ENCODE measurements at regions not wholly inside any gene's neighbourhood (a gene's known extent, or its start where the extent isn't known, plus 50 kb on each side); places are given as distances from the start of the nearest gene placed in this dataset.

DNA sequence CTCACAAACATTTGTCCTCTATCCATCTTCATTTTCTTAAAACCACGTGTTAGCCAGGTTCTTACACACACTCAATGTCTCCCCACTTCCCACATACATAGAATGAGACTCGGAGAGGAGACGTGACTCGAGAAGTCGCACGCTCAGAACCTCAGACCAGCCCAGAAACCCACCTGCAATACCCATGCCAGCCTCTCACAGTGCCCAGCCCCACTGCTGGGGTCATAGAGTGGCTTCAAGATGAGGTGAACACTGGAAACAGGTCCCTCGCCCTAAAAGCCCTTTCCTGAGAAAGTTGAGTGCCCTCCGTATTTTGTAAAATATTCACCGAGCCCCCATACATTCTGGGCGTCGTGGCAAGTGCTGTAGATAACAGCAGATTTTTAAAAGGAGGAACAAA is 487.4 kb downstream of the EIPR1 start:
- no peak for DNase-seq

DNA sequence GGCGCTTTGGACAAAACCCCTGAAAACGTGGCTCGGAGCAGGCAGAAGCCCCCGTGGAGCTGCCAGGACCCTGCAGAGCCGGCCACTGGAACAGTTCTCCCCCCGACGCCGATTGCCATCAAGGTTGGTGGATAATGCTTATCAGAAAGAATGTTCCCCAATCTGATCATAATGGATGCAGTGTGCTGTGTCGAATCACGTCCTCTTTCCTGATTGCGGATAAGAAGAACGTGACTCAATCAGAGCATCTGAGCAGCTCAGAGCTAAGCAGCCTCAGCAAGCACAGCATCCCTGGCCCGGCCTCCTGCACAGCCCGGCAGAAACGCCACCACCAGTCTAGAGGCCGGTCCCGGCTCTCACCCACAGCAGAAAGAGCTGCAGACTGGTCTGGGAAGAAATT is 488.0 kb downstream of the EIPR1 start:
- no peak for DNase-seq

DNA sequence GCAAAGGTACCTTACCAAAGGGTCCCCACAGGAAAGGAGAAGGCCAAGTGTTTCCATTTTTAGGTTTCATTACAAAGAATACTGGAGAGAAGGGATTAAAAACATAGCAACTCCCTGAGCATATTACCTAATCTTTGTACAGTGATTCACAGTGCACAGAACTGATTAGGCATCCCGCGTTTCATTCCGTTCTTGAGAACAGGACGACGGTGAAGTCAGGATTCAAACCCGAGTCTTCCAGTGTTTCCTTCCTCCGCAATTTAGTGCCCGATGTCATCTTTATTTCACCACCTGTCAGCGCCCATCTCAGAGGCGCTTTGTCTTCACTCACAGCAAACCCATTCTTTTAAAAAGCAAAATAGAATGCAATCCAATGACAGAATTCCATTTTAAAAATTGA is 488.5 kb downstream of the EIPR1 start:
- no peak for DNase-seq

DNA sequence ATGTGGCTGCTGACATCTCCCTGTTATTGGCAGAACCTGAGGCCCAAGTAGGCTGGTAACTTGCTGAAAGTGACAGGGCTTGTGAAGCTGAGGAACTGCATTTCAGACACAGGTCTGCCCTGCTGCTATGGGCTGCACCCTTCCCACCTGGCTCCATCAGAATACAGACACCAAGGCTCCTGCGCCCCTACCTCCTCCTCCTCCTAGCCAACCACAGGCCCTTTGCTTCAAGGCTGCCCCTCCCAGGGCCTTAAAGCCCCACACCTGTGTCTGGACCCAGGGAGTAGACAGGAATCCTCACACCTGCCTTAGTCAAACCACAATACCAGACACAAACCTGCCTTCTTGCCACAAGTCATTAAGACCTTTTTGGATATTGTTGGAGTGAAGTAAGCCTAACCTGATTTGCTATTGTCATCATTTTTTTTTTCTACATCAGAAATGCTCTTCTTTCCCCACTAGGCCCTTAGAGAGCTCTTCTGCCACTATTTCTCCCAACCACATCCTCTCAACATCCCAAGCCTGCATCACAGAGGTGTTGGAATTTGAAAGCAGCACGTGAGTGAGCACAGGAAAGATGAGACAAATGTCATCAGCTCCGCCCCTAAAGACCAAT is 489.7 kb downstream of the EIPR1 start:
- no peak for DNase-seq

DNA sequence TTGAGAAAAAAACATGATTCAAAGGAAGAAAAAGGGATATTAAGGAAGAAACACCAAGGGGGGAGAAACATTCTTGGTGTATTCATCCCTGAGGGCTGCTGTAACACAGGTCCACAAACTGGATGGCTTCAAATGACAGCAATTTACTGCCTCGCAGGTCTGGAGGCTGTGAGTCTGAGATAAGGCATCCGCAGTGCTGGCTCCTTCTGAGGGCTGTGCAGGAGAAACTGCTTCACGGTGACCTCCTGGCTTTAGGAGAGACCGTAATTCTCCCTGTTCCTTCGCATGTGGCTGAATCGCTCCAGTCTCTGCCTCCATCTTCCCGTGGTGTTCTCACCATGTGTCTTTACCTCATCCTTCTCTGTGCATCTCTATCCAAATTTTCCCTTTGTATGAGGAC is 490.7 kb downstream of the EIPR1 start:
- no peak for DNase-seq

DNA sequence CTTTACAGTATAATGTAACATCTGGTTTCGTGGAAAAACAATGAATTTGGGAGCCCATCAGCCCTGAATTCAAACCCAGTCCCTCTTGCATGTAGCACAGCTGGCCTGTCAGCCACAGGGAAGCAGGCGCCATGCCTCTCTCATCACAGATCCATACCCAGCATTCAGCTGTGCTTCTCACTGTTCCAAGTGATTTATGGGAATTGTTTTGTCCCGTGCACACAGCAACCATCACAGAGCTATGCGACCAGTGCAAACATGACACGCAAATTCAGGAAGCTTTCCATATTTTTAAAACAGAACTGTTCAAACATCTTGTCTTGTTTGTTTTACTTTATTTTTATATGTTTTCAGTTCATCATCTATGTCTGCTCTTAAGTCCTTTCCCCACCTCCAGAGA is 496.1 kb downstream of the EIPR1 start:
- DNase-seq, result no peak

DNA sequence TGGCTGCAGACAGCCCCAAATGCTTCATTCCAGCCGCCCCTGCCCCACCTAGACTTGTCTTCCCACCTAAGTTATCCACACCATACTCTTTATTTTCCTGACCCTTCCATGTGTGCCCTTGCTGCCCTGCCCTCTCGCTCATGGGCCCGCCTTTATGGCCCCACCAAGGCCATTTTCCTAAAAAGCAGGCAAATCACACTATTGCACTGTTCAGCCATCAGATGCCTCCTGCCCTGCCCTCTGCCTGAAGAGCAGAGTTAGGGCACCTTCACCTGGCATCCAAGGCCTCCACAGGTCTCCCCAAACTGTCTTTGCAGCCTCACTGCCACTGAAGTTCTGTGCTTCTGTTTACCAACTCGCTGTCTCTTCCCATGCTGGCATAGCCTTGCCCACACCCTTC is 496.7 kb downstream of the EIPR1 start:
- no peak for DNase-seq

DNA sequence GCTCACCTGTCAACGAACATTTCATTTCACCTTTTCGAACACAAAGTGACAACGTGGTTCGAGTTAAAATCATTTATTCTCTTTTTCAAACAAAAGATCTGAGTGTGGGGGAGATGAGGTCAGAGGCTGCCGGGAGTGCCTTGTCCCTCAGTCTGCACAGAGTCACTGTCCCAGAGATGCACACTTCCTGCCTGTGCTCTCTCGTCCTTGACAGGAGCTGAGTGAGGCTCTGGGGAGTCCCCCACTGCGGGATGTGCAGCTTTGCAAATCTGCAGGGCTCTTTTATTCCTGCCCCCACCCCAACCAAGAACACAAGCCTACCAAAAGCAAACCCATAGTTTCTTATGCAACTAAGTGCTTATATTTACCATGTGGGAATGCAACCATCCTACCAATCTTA is 497.8 kb downstream of the EIPR1 start:
- DNase-seq, result no peak

DNA sequence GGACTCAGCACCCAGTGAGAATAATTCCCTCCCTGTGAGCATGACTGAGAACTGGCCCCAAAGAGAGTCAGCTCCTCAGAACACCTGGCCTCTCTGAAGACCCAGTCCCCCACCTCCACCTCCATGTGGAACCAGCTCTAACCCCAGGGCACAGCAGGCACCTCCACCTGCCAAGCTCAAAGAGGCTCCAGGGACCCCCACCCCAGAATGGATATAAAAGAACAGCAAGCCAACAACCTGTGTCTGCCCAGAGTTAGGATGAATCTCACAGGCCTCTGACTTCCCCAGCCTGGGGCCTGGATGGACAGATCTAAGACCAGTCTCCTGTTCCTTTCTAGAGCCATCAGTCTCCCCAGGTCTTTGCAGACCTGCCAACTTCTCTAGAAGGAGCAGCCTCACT is 498.5 kb downstream of the EIPR1 start:
- DNase-seq, result no peak

DNA sequence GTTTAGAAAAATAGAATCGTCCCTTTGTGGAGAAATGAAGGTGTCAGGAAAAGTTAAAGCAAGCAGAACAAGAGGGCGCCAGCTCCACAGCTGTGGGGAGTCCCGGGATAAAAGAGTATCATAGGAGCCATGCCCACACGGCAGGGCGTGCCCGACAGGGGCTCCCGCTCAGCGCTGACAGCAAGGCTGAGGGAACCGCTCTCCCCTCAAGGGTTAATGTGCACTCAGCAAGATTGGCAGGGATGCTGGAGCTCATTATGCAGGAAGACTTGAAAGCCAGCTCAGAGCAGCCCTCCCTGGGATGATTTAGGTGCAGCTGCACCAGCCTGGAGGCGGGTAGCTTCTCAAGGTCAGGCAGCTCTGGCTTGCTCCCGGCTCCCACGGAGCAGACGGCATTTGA is 500.2 kb downstream of the EIPR1 start:
- DNase-seq, result no peak

DNA sequence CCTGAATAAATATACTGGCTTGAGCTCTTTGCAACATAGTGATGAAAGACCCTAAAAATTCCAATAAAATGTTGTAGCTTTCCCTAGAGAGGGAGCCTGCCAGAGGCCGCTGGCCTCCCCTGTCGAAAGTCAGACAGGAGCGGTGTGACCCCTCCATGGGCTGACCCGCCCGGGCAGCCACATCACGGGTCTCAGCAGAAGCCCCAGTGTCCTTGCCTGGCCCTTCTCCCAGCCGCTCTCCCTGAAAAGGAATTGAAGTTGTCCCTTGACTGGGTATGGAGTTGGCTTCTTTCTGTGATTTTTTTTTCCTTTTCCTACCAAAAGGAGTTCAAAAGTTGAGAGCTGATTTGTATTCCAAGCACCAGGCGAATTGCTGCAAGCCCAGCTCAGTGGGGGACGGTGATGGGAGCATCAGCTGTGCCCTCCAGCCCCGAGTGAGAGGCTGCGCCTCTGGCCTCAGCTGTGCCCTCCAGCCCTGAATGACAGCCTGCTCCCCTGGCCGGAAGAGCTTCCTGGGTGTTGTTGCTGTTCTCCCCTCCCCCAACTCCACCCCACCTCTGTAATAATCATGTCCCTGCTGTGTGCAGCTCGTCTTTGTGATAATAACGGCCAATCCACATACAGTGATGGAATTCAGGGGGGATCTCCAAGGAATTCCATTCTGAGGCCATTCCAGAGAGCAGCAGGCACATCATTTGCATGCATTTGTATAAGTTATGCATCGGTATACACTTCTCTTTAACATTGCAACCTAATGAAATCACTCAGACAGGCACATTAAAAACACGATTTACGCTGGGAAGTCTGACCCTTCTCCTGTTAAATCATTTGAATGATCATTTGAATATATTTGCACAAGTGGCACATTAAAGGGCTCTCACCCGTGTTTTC is 501.0 kb downstream of the EIPR1 start:
- DNase-seq, result no peak

DNA sequence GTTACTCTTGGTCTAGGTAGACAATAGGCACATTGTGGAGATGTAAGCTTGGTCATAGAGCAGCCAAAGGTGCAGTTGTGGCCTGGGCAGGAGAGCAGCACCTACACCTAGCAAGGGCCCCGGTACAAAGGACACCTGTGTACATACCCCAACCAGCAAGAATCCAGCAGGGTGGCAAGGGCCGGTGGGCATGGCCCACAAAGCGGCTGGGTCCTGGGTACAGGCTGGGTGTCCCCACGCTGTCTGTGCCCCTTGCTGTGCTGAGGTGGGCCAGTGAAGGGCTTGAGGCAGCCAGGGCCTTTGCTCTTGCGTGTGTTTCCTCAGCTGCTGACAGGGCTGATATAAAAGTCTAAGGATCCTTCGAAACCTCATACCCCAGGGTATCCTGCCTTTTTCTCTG is 501.8 kb downstream of the EIPR1 start:
- no peak for DNase-seq

DNA sequence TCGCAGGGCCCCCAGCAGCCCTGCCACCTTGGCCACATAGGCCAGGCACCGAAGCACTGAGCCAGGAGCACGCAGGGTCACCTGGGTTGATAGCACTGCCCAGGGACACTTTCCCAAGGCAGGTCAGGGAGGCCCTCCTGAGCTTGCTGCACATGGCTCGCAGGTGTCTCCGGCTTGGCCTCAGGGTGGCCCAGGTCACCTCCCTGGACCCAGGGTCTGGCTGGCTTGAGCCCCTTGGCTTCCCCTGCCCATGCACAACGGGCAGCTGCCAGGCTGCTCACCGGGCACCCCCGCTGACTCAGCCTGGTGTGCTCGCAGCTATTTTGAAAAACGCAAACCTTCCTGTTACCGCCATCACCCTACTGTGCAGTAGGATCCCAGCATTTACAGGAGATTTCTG is 502.3 kb downstream of the EIPR1 start:
- no peak for DNase-seq

DNA sequence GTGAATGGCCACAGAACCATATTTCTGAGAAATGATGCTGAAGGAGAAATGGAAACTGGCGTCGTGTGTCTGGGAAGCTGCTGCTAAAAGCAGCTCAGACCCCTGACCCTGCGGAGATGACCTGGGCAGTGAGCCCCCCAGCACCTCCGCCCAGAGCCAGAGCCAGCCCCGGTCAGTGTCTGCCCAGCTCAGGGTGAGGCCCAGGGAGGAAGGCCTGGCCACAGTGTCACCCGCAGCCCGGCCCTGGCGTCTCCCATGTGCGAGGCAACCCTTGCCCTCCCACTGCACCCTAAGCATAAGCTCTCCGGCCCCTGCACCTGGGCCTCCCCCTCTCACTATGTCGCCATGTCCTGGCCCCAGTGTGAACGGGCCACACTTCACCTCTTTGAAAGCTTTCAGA is 502.8 kb downstream of the EIPR1 start:
- DNase-seq, result no peak

DNA sequence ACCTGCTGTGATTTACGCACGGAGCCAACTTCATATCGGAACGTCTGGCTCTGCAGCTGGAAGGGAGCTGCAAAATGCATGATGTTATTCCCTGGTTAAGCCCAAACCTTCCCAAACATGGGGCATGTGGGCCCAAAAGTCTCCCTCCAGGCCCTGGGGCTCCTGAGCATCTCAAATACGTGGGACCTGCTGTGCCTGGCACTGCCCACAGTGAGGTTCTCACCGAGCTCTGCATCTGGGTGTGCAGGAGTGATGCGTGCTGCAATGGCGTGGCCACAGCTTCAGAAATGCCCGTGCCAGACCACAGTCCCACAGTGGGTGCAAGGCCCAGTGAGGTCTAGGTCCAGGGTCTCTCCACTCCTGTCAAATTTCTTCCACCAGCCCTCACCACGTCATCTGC is 503.3 kb downstream of the EIPR1 start:
- DNase-seq, result no peak

DNA sequence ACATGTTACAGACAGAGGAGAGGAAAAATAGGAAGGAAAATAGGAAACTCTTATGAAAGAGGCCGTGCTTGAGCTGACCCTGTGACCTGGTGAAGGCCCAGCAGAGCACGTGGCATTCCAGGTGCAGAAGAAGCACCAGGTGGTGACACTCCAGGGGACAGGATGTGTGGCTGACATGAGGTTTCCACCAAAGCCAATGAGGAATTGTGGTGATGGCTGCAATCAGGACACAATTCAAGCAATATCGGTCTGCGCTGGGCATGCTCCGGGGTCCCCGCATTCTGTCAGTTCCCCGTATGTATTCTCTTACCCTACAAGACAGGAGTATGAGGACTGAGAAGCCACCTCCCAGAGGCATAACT is 504.2 kb downstream of the EIPR1 start:
- DNase-seq, result no peak

DNA sequence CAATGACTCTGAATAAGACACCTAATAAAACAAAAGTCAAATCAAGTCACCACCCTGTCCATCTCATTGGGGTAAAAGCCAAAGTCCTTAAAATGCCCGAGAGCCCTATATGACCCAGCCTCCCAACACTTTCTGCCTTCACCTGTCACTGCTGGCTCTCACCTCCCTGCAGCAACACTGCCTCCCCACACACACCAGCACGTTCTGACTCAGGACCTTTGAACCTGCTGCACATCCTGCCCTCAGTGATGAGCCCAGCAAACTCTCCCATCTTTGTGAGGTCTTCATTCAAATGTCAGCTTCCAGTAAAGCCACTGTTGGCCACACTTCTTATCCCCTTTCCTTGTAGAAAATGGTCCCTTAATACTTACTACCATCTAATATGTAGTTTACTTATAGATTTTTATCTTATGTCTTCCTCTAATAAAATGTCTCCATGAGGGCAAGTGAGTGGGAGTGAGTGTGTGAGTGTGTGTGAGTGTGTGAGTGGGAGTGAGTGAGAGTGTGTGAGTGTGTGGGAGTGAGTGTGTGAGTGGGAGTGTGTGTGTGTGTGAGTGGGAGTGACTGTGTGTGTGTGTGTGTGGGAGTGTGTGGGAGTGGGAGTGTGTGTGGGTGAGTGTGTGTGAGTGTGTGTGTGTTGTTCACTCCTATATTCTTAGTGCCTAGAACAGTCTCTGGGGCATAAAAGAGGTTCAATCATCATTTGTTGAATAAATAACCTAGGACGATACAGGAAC is 504.7 kb downstream of the EIPR1 start:
- no peak for DNase-seq

DNA sequence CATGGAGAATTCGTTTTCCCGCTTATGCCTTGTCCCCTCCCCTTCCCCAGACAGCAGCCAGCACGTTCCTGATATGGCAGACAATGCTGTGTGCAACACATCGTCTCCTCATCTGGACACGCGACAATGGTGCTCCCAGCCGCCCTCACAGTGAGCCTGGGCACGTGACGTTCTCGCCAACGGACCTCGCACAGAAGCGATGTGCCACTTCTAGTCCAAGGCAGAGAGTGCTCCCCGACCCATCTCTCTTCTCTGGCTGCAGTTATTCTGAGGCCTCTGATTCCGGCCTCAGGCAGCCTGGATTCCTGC is 505.4 kb downstream of the EIPR1 start:
- no peak for DNase-seq

DNA sequence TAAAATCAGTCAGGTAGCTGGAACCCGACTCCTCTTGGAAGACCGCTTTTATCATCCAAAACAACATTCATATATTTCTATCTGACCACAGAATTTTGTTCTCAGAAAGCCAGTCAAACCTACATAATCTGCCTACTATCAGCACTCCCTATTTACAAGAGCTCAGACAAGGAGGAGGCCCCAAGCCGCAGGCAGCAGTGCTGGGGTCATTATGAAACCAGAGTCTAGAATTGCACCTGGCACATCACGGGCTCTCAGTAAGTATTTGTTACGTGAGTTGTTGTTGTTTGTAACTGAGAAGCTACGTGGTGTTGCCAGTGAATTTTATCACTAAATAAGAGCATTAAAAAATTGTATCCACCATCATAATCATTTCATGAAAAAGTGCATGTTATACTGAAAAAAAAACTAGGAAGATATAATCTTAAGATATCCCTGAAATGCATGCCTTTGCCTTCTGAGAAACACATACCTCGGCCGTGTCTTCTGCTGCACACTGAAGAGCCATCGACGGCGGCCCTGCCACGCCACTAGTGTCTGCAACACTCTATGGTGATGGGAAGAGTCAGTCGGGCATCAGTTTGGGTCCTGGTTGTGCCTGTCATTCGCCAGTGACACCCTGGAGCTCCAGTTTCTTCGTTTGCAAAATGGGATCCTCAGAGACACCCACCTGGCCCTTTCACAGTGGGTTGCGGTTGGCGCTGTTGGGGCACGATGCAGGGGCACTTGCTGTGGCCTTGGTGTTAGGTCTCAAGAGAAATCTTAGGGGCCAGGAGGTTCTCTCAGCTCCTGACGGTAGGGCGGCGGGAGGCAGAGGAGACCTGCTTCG is 505.9 kb downstream of the EIPR1 start:
- no peak for DNase-seq

DNA sequence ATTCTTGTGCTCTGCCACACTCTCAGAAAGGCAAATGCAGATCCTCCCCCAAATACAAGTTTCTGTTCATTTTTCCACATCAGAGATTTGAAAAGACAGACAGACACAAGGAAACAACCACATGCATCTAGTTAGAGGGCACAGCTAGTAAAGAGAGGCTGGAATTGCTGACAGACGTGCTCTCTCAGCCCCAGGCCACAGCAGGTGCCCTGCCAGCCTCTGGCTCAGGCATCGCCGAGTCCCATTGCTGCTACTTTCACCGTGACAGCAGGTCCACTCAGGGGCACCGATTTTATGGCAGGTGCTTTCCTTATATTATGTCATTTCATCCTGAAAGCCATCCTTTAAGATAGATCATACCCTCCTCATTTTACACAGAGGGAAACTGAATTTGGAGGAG is 507.5 kb downstream of the EIPR1 start:
- no peak for DNase-seq

DNA sequence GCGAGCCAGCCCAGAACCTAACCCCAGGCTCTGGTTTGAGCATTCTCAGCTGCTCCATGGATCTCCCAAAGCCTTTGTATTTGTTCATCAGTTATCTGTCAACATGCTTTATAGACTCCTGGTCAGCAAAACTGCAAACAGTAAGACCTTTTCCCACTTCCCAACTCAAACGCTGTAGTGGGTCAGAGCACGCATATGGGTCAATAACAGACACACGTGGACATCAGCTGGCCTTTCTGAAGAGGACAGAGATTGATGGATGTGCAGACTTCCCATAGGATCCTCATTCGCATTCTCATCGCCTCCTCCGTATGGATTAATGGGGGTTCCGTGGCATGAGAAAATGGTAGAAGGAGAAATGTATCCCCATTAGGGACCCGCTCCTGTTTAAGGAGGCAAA is 508.1 kb downstream of the EIPR1 start:
- no peak for DNase-seq

DNA sequence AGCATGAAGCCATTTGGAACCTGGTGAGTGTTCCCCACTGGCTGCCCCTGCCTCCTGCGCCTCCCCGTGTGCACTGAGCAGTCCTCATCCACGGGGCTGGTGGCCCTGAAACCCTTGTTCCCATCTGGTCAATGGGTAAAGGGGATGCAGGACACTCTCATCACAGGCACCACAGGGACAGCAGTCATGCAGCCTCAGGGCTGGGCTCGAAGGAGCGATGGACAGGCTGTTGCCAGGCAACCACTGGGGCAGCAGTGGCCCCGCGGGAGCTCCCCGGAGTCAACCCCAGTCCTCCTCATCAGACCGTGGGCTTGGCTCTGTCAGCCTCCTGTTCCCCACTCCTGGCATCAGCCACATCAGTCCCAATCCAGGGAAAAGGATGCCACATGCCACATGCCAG is 509.5 kb downstream of the EIPR1 start:
- DNase-seq, result no peak

DNA sequence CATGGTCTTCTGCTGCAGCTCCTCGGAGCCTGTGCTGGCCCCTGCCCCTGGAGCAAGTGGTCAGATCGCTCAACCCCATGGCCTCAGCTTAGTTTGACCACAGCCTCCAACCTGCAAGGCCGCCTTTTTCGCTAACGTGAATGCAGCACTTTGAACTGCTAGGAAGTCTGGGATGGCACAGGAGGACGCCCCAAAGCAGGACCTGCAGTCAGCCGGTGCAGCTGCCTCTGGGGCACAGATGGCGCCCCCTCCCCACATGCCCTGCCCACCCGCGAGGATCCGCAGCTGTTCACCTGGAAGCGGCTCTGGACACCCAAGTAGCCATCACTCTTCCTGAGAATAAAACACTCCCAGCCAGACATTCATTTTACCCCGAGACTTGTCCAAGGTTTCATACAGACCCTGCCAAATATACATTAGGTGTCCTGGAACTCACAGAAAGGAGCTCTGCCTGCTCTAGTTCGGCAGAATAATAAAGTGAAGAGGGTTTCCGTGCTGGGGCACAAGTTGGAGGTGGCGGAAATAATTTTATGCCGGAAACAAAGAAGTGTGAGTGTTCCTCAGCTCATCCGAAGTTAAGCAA is 510.1 kb downstream of the EIPR1 start:
- DNase-seq, result no peak
